H1 (cell line): ENCODE measurements at regions not wholly inside any gene's neighbourhood (a gene's known extent, or its start where the extent isn't known, plus 50 kb on each side); places are given as distances from the start of the nearest gene placed in this dataset.
"Not testable (repeated sequence)": the region's sequence is repeated elsewhere in the genome, so short reads cannot be mapped to it uniquely, and the experiment has no call there.

Source experiments
- CREB1 ChIP-seq: IDR thresholded peaks from 2 replicates; pipeline ENCODE4 v1.6.1; 2012; ENCODE audit warnings: inconsistent platforms
- POLR2AphosphoS5 ChIP-seq: IDR thresholded peaks from 2 replicates; pipeline ENCODE4 v1.6.1; 2011; ENCODE audit warnings: low read depth, low read length

- not testable (repeated sequence) for TF ChIP-seq POLR2AphosphoS5, CREB1
Measured at GRCh38 chr7:76960400-76960986, 71.7 kb downstream of the SPDYE17 start.
